HG03442 (cell line): ENCODE measurements at regions not wholly inside any gene's neighbourhood (a gene's known extent, or its start where the extent isn't known, plus 50 kb on each side); places are given as distances from the start of the nearest gene placed in this dataset.
"Not testable (repeated sequence)": the region's sequence is repeated elsewhere in the genome, so short reads cannot be mapped to it uniquely, and the experiment has no call there.

Experiments
- ATAC-seq: cut with Tn5 transposase; IDR thresholded peaks from one replicate; pipeline ENCODE4 v1.9.1; 2021; ENCODE audit warnings: mild to moderate bottlenecking, moderate library complexity; ENCODE audit not compliant: unreplicated experiment

GRCh38 chr10:22825841-22826240 is 102.0 kb upstream of the ARMC3 start:
- no peak for ATAC-seq

DNA sequence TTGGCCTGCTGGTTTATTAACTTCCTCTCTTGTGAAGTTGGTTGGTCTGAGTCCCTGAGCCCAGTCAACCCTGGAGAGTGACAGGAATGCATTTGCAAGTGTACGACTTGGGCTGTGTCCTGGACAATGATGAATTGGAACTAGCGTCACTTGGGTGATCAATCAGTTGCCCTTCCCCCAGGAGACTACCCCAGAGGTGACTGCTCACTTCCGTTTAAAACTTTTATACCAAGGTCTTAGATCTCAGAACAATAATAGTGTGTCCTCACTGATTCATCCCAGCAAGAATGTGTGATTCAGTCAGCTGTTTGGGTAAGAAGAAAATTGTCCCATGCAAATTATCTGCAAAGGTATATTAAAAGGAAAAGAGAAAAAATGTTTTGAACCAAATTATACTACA is 102.9 kb upstream of the ARMC3 start:
- no peak for ATAC-seq

GRCh38 chr10:22824520-22824919 is 103.3 kb upstream of the ARMC3 start:
- ATAC-seq: no peak

GRCh38 chr10:22823109-22823508 is 104.7 kb upstream of the ARMC3 start:
- peak; percentile 78 for ATAC-seq

- ATAC-seq: not testable (repeated sequence)
Measured at GRCh38 chr10:22821921-22822320, 105.9 kb upstream of the ARMC3 start.

GRCh38 chr10:22821501-22821900 is 106.4 kb upstream of the ARMC3 start:
- no peak for ATAC-seq

- peak; percentile 49 for ATAC-seq
Measured at GRCh38 chr10:22816298-22816653, 101.9 kb upstream of the PIP4K2A start.

DNA sequence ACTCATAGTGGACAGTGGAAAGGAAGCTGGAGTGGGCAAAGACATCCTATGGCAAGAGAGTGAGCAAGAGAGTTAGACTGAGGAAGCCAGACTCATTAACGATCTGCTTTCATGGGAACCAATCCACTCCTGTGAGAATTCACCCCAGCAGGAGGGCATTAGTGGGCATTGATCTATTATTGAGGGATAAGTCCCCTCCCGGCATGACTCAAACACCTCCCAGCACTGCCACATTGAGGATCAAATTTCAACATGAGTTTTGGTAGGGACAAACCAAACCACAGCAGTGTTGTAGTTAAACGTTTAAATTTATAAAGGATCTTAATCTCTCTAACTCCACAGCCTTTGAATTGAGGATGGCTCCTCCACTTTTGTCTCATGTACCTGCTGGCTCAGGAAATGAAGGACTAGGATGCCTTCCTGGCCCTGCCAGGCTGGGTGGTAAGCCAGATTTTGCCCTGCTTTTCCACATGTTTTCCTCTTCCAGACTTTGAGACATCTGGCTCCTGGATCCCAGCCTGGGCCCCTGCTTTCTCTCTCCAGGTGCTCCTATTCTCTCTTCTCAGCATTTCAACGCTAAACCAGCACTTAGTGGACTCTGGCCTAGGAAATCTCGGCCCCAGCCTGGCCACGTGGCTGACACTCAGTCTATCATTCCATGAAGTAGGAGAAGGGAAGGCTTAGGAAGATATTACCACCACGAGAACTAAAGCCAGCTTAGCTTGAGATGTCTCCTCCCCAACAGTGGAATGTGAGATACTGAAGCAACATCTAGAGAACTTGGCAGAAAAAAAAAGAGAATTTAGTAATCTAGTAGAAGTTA is 96.5 kb upstream of the PIP4K2A start:
- ATAC-seq: no peak

GRCh38 chr10:22807238-22807637 is 92.9 kb upstream of the PIP4K2A start:
- no peak for ATAC-seq

- no peak for ATAC-seq
Measured at GRCh38 chr10:22805304-22805703, 90.9 kb upstream of the PIP4K2A start.

DNA sequence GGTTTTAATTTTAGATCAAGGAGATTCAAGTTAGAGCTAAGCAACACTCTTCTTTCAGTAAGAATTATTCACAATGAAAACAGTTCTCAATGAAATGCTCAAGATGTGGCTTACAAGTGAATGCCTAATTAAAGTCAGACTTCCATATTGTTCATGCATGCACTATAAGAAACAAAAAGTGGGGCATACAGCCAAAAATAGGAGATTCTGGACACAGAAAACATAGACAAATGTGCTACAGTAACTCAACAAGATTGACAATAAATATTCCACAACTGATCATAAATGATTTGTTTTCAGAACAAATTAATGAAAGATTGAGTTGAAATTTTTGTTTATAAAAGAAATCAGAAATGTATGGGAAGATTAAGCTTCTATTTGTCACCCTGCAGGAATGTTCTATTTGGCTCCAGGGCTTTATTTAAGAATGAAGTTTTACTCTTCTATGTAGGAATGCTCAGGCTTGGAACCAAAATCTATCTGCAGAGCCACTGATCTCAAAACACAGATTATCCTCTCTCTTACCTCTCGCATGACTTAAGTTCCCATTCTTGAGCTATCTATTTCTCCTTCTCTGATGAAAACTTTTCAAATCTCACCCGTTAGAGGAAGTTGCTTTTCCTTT is 89.0 kb upstream of the PIP4K2A start:
- ATAC-seq: no peak

DNA sequence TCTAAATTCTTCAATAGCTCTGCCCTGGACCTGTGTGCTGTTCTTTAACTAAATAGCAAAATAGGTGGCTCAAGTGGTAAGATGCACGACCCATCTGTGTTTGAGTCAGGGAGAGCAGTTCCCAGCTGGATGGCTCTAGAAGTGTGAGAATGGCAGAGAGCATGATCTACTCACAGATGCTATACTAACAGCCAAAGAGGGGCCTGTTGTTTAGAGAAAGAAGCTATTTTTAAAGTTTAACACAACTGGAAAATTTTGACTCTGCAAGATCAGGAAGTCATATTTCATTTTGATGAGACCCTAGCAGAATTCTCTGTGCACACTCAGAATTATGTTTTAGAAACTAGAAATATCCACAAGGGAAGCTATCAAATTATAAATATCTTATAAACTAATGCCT is 87.4 kb upstream of the PIP4K2A start:
- no peak for ATAC-seq

DNA sequence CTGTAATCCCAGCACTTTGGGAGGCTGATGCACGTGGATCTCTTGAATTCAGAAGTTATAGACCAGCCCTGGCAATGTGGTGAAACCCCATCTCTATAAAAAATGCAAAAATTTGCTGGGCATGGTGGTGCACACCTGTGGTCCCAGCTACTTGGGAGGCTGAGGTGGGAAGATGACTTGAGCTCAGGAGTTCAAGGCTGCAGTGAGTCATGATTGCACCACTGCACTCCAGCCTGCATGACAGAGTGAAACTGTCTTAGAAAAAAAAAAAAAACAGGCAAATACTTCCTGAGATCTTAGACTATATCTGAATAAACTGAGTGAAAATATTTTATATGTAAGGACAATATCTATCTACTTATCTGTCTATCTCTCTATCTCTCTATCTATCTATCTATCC is 83.4 kb upstream of the PIP4K2A start:
- ATAC-seq: not testable (repeated sequence)

DNA sequence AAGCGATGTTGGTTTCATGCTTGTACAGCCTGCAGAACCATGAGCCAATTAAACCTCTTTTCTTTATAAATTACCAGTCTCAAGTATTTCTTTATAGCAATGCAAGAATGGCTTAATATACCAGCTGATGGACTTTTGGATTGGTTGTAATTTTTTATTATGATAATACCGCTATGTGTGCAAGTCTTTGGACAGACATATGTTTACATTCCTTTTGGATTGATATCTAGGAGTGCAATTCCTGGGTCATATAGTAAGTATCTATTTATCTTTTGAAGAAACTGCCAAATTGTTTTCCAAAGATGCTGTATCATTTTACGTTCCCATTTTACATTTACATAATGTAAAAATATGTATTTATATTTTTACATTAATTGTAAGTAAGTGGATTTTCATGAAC is 81.2 kb upstream of the PIP4K2A start:
- no peak for ATAC-seq

- ATAC-seq: no peak
Measured at GRCh38 chr10:22792161-22792560, 77.8 kb upstream of the PIP4K2A start.

- no peak for ATAC-seq
Measured at GRCh38 chr10:22791665-22792064, 77.3 kb upstream of the PIP4K2A start.

DNA sequence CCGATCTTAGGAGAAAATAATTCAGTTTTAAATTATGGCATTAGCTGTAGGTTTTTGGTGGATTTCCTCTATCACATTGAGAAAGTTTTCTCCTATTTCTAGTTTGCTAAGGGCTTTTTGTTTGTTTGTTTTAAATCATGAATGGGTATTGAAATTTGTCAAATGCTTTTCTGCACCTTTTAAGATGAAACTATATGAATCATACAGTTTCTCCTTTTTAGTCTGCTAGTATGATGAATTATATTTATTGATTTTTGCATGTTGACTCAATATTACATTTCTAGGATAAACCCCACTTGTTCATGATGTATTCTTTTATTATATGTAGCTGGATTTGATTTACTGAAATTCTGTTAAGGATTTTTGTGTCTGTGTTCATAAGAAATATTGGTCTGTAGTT is 70.3 kb upstream of the PIP4K2A start:
- ATAC-seq: no peak

GRCh38 chr10:22783807-22784206 is 69.4 kb upstream of the PIP4K2A start:
- ATAC-seq: no peak

DNA sequence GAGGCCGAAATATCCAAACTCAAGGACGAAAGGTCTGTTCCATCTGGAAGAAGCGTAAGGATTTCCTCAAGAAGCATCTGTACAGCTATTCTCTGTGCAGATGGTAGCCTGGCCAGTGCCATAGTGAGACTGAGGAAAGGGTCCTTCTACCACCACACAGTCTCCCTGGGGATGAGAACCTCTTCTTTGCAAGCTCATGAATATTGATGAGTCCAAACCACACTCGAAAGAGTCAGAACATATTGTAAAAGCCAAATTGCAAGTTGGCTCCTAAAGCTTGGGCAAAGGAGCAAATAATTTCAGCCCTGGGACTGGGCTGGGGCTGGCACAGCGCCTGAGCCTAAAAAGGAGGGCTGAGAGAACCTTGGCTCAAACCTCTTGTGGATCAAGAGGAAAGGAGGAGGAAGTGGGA is 66.1 kb upstream of the PIP4K2A start:
- no peak for ATAC-seq

GRCh38 chr10:22779331-22780019 is 65.1 kb upstream of the PIP4K2A start:
- ATAC-seq: no peak

DNA sequence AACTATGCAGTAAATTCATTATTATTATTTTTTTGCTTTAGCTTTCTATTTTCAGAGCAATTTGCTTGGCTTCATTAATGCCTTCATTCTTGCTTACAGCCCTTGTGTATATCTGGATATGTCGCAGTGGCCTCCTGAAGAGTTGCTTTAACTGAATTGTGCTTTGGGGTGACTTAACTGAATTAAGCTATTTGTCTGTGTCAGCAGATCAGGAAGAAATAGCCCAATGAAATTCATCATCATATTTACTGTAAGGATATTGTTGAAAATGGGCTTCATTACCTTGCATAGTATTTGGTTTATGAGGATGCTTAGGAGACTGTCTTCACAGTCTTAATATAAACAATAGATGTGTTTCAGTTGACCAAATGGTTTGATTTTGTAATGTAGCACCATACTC is 59.7 kb upstream of the PIP4K2A start:
- no peak for ATAC-seq

DNA sequence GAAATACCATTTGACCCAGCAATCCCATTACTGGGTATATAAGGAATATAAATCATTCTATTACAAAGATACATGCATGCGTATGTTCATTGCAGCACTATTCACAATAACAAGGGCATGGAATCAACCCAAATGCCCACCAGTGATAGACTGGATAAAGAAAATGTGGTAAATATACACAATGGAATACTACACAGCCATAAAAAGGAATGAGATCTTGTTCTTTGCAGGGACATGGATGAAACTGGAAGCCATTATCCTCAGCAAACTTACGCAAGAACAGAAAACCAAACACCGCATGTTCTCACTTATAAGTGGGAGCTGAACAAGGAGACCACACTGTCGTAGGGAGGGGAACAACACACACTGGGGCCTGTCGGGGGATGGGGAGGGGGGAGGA is 57.3 kb upstream of the PIP4K2A start:
- not testable (repeated sequence) for ATAC-seq
